ENCODE measurements at regions not wholly inside any gene's neighbourhood (a gene's known extent, or its start where the extent isn't known, plus 50 kb on each side); places are given as distances from the start of the nearest gene placed in this dataset.

- Histone ChIP-seq H3K79me2 (ENCODE audit: insufficient read depth, low read length) (no peaks in the 10 kb centered on the region), H2AK5ac (ENCODE audit: insufficient read length, low read length) (no peak overlapping the region), H3K27me3 (ENCODE audit: insufficient read depth, low read length) (no peaks in the 10 kb centered on the region), H3K79me1 (ENCODE audit: insufficient read depth, low read depth, low read length, poor library complexity, severe bottlenecking) (no peaks in the 10 kb centered on the region), H2AFZ (ENCODE audit: low read length) (no peak overlapping the region), H2BK5ac (ENCODE audit: insufficient read length, low read length) (no peak overlapping the region), H3K56ac (ENCODE audit: insufficient read length, low read depth, low read length) (no peak overlapping the region), H3K14ac (ENCODE audit: insufficient read depth, low read length) (no peak overlapping the region), H4K5ac (ENCODE audit: insufficient read length, low read depth, low read length) (no peak overlapping the region), H3K9me3 (ENCODE audit: control insufficient read depth, low read depth, low read length) (no peaks in the 10 kb centered on the region), H3K4ac (ENCODE audit: low read depth, low read length) (no peak overlapping the region), H3T11ph (ENCODE audit: low read length) (no peak overlapping the region), H3K27ac (ENCODE audit: insufficient read length, low read depth, low read length) (no peak overlapping the region), H3K9ac (ENCODE audit: extremely low read depth, insufficient read length, low read length) (no peak overlapping the region), H3K4me1 (ENCODE audit: insufficient read depth, low read length) (no peaks in the 10 kb centered on the region), H2BK15ac (ENCODE audit: low read depth, low read length) (no peak overlapping the region), H2BK12ac (ENCODE audit: insufficient read length, low read depth, low read length) (no peak overlapping the region), H3K18ac (ENCODE audit: insufficient read length, low read depth, low read length) (no peak overlapping the region), H2BK120ac (ENCODE audit: low read depth, low read length, poor library complexity, severe bottlenecking) (no peak overlapping the region), H4K8ac (replicated peaks; ENCODE audit: insufficient read length, low read depth, low read length) (no peak overlapping the region), H3K23me2 (ENCODE audit: insufficient read length, low read depth, low read length, poor library complexity, severe bottlenecking) (no peaks in the 10 kb centered on the region), H4K91ac (ENCODE audit: insufficient read length, low read depth, low read length) (no peak overlapping the region), H3K23ac (ENCODE audit: insufficient read length, low read depth, low read length) (no peak overlapping the region), H4K20me1 (ENCODE audit: control insufficient read depth, insufficient read depth, insufficient read length) (no peaks in the 10 kb centered on the region), H2BK20ac (ENCODE audit: low read depth, low read length, poor library complexity, severe bottlenecking) (no peak overlapping the region), H3K4me2 (ENCODE audit: insufficient read depth, insufficient read length, low read length) (no peak overlapping the region)
- Mint-ChIP-seq H3K27ac (no peak overlapping the region; a peak in 1 of 7 replicates), H3K9me3 (no peaks in the 10 kb centered on the region), H3K4me1 (peaks cover 5 to 6% of the 10 kb centered on the region in 2 experiments; a peak in 3 of 4 replicates), H3K4me3 (no peak overlapping the region), H3K36me3 (ENCODE audit: insufficient read depth in 1 of 3, low read depth in 3 of 3) (no peaks in the 10 kb centered on the region), H3K27me3 (ENCODE audit: low read depth) (peaks cover 7% of the 10 kb centered on the region)
- no peak for TF ChIP-seq CTCF (conservative IDR thresholded peaks at IDR 0.05)
- no CpG with 5 or more reads among the region's 4 CpGs for WGBS (ENCODE audit: extremely low coverage, insufficient read length, low lambda C conversion rate)
- no peak for DNase-seq
These were observed 59.9 kb upstream of the GATA6 start for GRCh38 chr18:22109535-22109934.

Measured in H9 (cell line).